ENCODE measurements at regions not wholly inside any gene's neighbourhood (a gene's known extent, or its start where the extent isn't known, plus 50 kb on each side); places are given as distances from the start of the nearest gene placed in this dataset.

DNA sequence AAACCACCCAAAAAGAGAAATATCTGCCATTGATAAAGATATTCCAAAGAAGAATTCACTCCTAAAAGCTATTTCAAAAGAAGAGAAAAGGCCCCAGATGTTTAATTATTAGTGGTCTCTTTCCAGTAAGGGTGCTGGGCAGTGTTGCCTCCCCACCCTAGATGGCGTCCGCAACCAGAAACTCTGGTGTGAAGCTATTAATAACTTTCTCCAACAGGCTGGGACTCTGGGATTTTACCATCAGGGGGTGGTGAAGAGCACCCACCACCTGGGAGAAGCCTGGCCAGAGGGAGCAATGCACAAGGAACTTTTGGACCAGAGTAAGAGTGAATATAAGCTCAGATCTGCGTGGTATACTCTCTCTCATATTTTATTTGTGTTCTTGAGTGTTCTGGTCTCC, 115.4 kb upstream of the TIAM1 start:
- H3K27ac ChIP-seq, result no peak overlapping the region
- no peaks in the 10 kb centered on the region for H3K27me3 ChIP-seq
- no peaks in the 10 kb centered on the region for H3K9me3 ChIP-seq
- TF ChIP-seq, protein P1, sequence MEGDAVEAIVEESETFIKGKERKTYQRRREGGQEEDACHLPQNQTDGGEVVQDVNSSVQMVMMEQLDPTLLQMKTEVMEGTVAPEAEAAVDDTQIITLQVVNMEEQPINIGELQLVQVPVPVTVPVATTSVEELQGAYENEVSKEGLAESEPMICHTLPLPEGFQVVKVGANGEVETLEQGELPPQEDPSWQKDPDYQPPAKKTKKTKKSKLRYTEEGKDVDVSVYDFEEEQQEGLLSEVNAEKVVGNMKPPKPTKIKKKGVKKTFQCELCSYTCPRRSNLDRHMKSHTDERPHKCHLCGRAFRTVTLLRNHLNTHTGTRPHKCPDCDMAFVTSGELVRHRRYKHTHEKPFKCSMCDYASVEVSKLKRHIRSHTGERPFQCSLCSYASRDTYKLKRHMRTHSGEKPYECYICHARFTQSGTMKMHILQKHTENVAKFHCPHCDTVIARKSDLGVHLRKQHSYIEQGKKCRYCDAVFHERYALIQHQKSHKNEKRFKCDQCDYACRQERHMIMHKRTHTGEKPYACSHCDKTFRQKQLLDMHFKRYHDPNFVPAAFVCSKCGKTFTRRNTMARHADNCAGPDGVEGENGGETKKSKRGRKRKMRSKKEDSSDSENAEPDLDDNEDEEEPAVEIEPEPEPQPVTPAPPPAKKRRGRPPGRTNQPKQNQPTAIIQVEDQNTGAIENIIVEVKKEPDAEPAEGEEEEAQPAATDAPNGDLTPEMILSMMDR (IDR thresholded peaks at IDR 0.05), result no peak
- H3K4me3 ChIP-seq (ENCODE audit: low read depth in 1 of 2, low read length in 1 of 2), result no peak overlapping the region
- no peaks in the 10 kb centered on the region for H3K4me1 ChIP-seq (ENCODE audit: control insufficient read depth in 1 of 2, insufficient read depth in 1 of 2, low read depth in 1 of 2, low read length in 1 of 2)
- H3K36me3 ChIP-seq, result no peaks in the 10 kb centered on the region

DNA sequence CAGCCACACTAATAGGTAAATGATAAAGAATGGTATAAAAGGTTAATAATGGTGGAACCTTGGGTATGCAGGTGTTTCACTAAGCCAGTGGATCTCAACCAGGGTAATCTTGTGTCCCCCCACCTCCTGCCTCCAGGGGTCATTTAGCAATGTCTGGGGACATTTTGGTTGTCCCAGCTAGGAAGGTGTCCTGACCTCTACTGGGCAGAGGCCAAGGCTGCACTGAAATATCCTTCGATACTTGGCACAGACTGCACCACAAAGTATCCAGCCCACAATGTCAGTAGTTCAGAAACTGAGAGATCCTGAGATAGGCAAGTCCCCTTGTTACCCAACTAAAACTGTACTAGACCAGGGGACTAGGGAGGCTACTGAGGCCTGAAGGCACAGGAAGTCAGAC, 113.6 kb upstream of the TIAM1 start:
- Histone ChIP-seq H3K9me3 (no peaks in the 10 kb centered on the region), H3K27me3 (no peaks in the 10 kb centered on the region), H3K36me3 (no peaks in the 10 kb centered on the region), H3K4me1 (ENCODE audit: control insufficient read depth in 1 of 2, insufficient read depth in 1 of 2, low read depth in 1 of 2, low read length in 1 of 2) (no peaks in the 10 kb centered on the region), H3K27ac (no peak overlapping the region), H3K4me3 (ENCODE audit: low read depth in 1 of 2, low read length in 1 of 2) (no peak overlapping the region)
- TF ChIP-seq, protein P1 (IDR thresholded peaks at IDR 0.05), result no peak

DNA sequence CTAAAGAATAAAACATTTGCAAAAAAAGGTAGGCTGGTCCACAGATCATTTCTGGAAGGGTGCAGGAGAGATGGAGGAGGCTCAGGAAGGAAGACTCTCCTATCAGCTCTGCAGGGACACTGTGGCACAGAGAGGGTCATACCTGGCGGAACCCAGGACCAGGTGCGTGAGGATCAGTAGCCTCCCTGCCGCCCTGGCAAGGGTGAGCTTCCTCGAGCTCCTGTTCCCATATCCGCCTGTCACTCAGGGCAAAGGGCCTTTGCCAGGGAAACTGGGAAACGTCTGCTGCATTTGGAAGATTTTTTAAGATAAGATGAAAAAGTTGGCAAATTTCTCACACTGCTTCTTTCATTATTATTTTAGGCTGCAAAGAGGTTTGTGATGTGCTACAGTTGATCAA, 112.1 kb upstream of the TIAM1 start:
- no peaks in the 10 kb centered on the region for H3K9me3 ChIP-seq
- no peak overlapping the region for H3K27ac ChIP-seq
- H3K4me1 ChIP-seq (ENCODE audit: control insufficient read depth in 1 of 2, insufficient read depth in 1 of 2, low read depth in 1 of 2, low read length in 1 of 2), result no peaks in the 10 kb centered on the region
- no peaks in the 10 kb centered on the region for H3K36me3 ChIP-seq
- H3K4me3 ChIP-seq (ENCODE audit: low read depth in 1 of 2, low read length in 1 of 2), result no peak overlapping the region
- H3K27me3 ChIP-seq, result no peaks in the 10 kb centered on the region
- TF ChIP-seq, protein P1 (IDR thresholded peaks at IDR 0.05), result no peak

DNA sequence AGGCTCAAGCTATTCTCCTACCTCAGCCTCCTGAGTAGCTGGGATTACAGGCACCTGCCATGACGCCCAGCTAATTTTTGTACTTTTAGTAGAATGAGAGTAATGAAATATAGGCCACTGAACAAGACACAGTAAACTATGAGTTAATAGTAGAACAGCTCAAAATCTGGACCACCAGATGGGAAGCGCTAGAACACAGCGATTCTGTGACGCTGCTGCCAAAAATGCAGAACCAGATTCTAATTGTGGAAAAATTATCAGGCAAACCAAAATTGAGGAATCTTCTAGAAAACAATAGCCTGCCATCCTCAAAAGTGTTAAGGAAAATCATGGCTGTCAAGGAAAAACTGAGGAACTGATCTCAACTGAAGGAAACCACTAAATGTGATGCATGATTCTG, 111.4 kb upstream of the TIAM1 start:
- H3K36me3 ChIP-seq, result no peaks in the 10 kb centered on the region
- H3K4me3 ChIP-seq (ENCODE audit: low read depth in 1 of 2, low read length in 1 of 2), result no peak overlapping the region
- TF ChIP-seq, protein P1 (IDR thresholded peaks at IDR 0.05), result no peak
- no peak overlapping the region for H3K27ac ChIP-seq
- H3K27me3 ChIP-seq, result no peaks in the 10 kb centered on the region
- H3K4me1 ChIP-seq (ENCODE audit: control insufficient read depth in 1 of 2, insufficient read depth in 1 of 2, low read depth in 1 of 2, low read length in 1 of 2), result no peaks in the 10 kb centered on the region
- H3K9me3 ChIP-seq, result no peaks in the 10 kb centered on the region

DNA sequence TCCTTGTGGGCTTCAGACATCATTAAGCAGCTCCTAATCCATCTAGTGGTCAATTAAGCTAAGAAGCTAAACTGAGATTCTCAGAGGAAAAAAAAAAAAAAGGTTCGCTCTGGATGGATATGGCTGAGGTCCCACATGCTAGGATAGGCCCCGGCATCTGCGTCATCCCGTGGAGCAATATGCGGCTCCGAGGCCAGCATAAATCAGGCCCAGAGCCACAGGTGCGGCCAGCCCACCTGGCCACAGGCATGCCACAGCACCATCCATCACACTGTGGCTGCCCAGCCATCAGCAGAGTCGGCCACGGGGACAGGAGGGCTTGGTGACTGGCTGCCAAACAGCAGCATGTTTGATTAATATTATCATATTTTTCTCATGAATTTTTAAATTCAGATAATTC, 106.9 kb upstream of the TIAM1 start:
- H3K27ac ChIP-seq, result no peak overlapping the region
- H3K4me1 ChIP-seq (ENCODE audit: control insufficient read depth in 1 of 2, insufficient read depth in 1 of 2, low read depth in 1 of 2, low read length in 1 of 2), result no peaks in the 10 kb centered on the region
- no peaks in the 10 kb centered on the region for H3K27me3 ChIP-seq
- no peak overlapping the region for H3K4me3 ChIP-seq (ENCODE audit: low read depth in 1 of 2, low read length in 1 of 2)
- H3K9me3 ChIP-seq, result no peaks in the 10 kb centered on the region
- TF ChIP-seq, protein P1 (IDR thresholded peaks at IDR 0.05), result no peak
- no peaks in the 10 kb centered on the region for H3K36me3 ChIP-seq

DNA sequence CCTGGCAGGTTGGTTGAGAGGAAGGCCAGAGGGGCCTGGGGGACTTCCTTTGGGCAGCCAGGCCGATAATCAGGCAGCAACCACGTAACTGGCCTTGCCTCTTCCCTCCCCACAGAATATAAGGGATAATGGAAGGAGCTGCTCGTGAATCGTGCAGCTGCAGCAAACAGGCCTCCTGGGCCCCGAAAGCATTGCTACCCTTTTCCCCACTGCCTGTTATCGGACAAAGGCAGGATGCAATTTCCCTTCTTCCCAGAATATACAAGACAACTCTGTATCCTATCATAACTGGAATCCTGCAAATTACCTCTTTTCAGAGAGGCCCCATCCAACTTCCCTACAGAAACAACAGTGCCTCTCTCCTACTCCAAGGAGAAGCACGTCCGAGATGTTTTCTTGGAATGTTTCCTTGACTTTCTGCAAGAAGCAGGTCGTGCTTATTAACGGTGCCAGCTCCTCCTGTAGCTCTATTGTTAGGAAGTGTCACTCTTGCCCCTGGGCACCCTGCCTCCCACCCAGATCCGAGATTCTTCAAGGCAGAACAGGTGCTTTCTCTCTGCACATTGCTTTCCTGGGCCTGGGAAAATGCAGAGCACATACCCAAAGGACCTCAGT, 106.0 kb upstream of the TIAM1 start:
- H3K27me3 ChIP-seq, result no peaks in the 10 kb centered on the region
- H3K9me3 ChIP-seq, result no peaks in the 10 kb centered on the region
- H3K36me3 ChIP-seq, result no peaks in the 10 kb centered on the region
- no peaks in the 10 kb centered on the region for H3K4me1 ChIP-seq (ENCODE audit: control insufficient read depth in 1 of 2, insufficient read depth in 1 of 2, low read depth in 1 of 2, low read length in 1 of 2)
- no peak overlapping the region for H3K4me3 ChIP-seq (ENCODE audit: low read depth in 1 of 2, low read length in 1 of 2)
- TF ChIP-seq, protein P1 (IDR thresholded peaks at IDR 0.05), result no peak
- no peak overlapping the region for H3K27ac ChIP-seq
